Ishikawa (cell line): ENCODE measurements at regions not wholly inside any gene's neighbourhood (a gene's known extent, or its start where the extent isn't known, plus 50 kb on each side); places are given as distances from the start of the nearest gene placed in this dataset.

ENCODE experiments used
- CEBPB ChIP-seq: IDR thresholded peaks from 2 replicates; pipeline ENCODE4 v1.6.1; 2012
- CREB1 ChIP-seq: IDR thresholded peaks from 2 replicates; pipeline ENCODE4 v1.6.1; 2012; ENCODE audit warnings: low read depth
- EGR1 ChIP-seq: IDR thresholded peaks from 2 replicates; pipeline ENCODE4 v1.6.1; 2012
- EP300 ChIP-seq: IDR thresholded peaks from 2 replicates; pipeline ENCODE4 v1.6.1; 2012; ENCODE audit warnings: borderline replicate concordance
- FOXM1 ChIP-seq: IDR thresholded peaks from 2 replicates; pipeline ENCODE4 v1.6.1; 2012; ENCODE audit warnings: low read depth, borderline replicate concordance
- NFIC ChIP-seq: IDR thresholded peaks from 2 replicates; pipeline ENCODE4 v1.6.1; 2012
- RAD21 ChIP-seq: IDR thresholded peaks from 2 replicates; pipeline ENCODE4 v1.6.1; 2012; ENCODE audit warnings: low read depth
- TAF1 ChIP-seq: IDR thresholded peaks from 2 replicates; pipeline ENCODE4 v1.6.1; 2012; ENCODE audit warnings: low read depth, mild to moderate bottlenecking
- TCF12 ChIP-seq: IDR thresholded peaks from 2 replicates; pipeline ENCODE4 v1.6.1; 2012; ENCODE audit warnings: low read depth
- TEAD4 ChIP-seq: IDR thresholded peaks from 2 replicates; pipeline ENCODE4 v1.6.1; 2012
- YY1 ChIP-seq: IDR thresholded peaks from 2 replicates; pipeline ENCODE4 v1.6.1; 2012; ENCODE audit warnings: low read depth
- ZBTB7A ChIP-seq: IDR thresholded peaks from 2 replicates; pipeline ENCODE4 v1.6.1; 2012; ENCODE audit warnings: low read depth
- TF ChIP-seq, protein P1 (sequence below): IDR thresholded peaks from 2 replicates; pipeline ENCODE4 v1.6.1; 2012; ENCODE audit warnings: low read depth, mild to moderate bottlenecking
- TF ChIP-seq, protein P2 (sequence below): IDR thresholded peaks from 2 replicates; pipeline ENCODE4 v1.6.1; 2012
- TF ChIP-seq, protein P3 (sequence below): IDR thresholded peaks from 2 replicates; pipeline ENCODE4 v1.6.1; 2012

DNA sequence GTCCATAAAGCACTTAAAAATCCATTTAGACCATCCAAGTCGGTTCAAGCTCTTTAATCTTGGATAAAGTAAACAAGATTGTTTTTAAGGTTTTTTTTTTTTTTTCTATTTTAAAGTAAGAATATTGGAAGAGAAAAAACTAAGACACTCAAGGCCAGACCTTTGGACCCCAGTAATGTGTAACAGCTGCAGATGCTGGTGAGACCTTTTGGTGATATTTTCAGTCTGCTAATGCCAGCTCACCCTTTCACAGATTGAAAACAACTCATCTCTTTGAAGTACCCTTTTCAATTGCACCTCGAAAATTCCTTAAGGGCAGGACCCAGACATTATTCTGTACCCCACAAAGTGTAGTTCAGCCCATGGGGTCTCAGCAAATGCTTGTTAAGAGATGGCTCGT lies 260.7 kb upstream of the CTNNB1 start:
- TF ChIP-seq, protein P1, sequence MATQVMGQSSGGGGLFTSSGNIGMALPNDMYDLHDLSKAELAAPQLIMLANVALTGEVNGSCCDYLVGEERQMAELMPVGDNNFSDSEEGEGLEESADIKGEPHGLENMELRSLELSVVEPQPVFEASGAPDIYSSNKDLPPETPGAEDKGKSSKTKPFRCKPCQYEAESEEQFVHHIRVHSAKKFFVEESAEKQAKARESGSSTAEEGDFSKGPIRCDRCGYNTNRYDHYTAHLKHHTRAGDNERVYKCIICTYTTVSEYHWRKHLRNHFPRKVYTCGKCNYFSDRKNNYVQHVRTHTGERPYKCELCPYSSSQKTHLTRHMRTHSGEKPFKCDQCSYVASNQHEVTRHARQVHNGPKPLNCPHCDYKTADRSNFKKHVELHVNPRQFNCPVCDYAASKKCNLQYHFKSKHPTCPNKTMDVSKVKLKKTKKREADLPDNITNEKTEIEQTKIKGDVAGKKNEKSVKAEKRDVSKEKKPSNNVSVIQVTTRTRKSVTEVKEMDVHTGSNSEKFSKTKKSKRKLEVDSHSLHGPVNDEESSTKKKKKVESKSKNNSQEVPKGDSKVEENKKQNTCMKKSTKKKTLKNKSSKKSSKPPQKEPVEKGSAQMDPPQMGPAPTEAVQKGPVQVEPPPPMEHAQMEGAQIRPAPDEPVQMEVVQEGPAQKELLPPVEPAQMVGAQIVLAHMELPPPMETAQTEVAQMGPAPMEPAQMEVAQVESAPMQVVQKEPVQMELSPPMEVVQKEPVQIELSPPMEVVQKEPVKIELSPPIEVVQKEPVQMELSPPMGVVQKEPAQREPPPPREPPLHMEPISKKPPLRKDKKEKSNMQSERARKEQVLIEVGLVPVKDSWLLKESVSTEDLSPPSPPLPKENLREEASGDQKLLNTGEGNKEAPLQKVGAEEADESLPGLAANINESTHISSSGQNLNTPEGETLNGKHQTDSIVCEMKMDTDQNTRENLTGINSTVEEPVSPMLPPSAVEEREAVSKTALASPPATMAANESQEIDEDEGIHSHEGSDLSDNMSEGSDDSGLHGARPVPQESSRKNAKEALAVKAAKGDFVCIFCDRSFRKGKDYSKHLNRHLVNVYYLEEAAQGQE = no peak
- TF ChIP-seq FOXM1 (no peak), EP300 (no peak), TAF1 (no peak), TEAD4 (no peak), EGR1 (no peak), TCF12 (no peak), RAD21 (no peak), NFIC (no peak), YY1 (no peak)
- TF ChIP-seq, protein P2, sequence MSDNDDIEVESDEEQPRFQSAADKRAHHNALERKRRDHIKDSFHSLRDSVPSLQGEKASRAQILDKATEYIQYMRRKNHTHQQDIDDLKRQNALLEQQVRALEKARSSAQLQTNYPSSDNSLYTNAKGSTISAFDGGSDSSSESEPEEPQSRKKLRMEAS = no peak

DNA sequence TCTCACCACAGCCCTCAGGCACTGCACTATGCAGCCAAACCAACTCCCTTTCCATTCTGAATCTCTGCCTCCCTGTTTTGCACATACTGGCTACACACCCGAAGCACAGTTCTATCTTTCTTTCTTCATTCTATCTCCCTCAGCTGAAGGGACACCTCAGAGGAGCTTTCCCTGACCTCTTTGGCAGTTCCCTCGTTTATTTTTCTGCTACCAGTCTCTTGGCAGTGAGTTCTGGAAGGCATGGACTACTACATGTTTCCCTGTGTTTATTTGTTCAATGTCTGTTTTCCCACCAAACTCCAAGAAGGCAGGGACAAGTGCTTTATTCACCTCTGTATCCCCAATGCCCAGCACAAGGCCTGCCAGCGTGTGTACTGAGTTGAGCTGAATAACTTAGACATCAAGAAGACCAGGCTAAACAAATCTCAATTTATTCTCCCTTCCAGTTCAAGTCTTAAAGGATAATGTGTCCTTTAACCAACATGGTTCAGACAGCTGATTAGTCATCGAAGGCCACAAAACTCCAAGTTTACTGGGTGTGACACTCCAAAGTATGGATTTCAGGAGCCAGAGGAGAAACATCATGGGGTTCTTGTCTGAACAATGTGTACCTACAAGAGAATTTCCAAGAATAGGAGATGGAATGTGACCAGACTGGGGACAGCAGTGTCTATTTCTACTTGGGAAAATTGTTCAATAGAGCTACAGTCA lies 260.1 kb upstream of the CTNNB1 start:
- TF ChIP-seq TCF12 (no peak), EGR1 (no peak), RAD21 (no peak), TAF1 (no peak), ZBTB7A (no peak), FOXM1 (no peak), TEAD4 (no peak), CREB1 (no peak), YY1 (no peak), EP300 (no peak), NFIC (no peak), CEBPB (no peak)
- TF ChIP-seq, protein P2 = no peak
- TF ChIP-seq, protein P3, sequence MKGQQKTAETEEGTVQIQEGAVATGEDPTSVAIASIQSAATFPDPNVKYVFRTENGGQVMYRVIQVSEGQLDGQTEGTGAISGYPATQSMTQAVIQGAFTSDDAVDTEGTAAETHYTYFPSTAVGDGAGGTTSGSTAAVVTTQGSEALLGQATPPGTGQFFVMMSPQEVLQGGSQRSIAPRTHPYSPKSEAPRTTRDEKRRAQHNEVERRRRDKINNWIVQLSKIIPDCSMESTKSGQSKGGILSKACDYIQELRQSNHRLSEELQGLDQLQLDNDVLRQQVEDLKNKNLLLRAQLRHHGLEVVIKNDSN = no peak
- TF ChIP-seq, protein P1 = no peak

DNA sequence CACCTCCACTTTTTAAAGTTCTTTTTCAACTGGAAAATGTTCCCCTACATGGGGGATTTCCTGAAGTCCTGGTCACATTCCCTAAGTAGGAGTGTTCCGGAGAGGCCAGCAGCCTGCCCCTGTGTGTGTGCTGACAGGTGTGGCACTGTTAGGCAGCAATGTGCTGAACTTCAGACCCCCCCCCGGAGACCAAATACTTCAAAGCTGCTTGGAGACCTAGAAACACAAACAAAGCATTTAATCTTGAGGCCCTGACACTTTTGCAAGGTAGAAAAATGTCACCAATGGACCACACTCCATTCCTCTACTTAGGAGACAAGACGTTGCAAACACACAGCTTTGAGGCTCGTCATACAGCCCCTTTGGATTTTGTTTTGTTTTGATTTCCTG lies 259.6 kb upstream of the CTNNB1 start:
- no peak for TF ChIP-seq RAD21

DNA sequence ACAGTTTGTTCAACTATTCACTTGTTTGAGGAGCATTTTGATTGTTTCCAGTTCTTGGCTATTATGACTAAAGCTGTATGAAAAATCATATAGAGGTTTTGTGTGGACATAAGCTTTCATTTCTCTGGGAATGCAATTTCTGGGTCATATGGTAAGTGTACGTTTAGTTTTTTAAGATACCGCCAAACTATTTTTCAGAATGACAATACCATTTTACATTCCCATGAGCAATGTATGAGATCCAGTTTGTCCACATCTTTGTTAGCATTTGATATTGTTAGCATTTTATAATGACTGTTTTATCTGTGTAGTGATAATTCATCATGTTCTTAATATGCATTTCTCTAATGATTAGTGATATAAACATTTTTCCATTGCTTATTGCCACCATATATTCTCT lies 258.7 kb upstream of the CTNNB1 start:
- TF ChIP-seq FOXM1 (no peak), EP300 (no peak), TCF12 (no peak), YY1 (no peak), TAF1 (no peak), EGR1 (no peak), RAD21 (no peak)
- TF ChIP-seq, protein P3 = no peak

DNA sequence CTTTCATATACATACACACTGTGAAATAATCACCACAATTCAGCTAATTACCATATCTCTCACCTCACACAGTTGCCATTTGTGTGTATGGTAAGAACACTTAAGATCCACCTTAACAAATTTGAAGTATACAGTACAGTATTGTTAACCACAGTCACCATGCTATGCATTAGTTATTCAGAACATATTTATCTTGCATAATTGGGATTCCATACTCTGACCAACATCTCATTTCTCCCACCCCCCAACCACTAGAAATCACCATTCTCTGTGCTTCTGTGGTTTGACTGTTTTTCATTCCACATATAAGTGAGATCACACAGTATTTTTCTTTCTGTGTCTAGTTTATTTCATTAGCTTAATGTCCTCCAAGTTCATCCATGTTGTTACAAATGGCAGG lies 247.7 kb upstream of the CTNNB1 start:
- TF ChIP-seq NFIC (no peak), TAF1 (no peak), RAD21 (no peak), CREB1 (no peak), CEBPB (no peak), FOXM1 (no peak)
- TF ChIP-seq, protein P2 = no peak

DNA sequence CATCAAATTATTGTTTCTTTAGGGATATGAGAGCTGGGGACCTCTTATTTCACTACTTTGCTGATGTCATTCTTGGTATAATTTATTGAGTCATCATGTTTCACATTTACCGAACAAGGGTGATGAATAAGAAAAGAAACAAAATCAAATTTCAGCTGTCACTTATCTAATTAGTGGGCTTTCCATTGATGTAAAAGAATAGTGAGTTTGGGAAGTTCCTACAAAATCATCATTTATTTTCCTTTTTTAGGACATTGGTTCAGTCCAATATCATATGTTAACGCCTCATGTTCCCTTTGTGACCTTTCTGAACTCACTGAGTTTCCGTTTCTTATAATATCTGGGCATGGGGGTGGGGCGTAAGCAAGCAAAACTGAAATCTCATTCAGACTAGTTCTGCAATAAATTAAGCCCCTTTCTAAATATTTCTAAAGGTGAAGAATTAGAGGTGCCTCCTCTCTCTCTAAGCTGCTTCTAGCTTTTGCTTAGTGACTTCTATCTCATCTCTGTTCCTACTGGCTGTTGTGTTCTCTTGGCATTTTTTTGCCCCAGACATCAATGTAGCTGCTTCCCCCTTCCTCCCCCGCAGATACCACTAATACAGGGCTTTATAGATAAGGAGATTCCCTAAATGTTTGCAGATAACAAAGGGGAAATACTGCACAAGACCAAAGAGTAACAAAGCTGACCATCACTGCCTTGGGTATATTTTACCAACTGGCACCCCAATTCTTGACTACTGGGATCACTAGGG lies 238.0 kb upstream of the CTNNB1 start:
- TF ChIP-seq CREB1 (no peak), EGR1 (no peak), YY1 (no peak), RAD21 (no peak), ZBTB7A (no peak), TEAD4 (no peak), CEBPB (no peak), TCF12 (no peak), EP300 (no peak), FOXM1 (no peak), TAF1 (no peak), NFIC (no peak)
- TF ChIP-seq, protein P2 = no peak
- TF ChIP-seq, protein P1 = no peak
- TF ChIP-seq, protein P3 = no peak
